GM19438 (cell line): ENCODE measurements at regions not wholly inside any gene's neighbourhood (a gene's known extent, or its start where the extent isn't known, plus 50 kb on each side); places are given as distances from the start of the nearest gene placed in this dataset.

Source experiments
- ATAC-seq: cut with Tn5 transposase; IDR thresholded peaks from one replicate; pipeline ENCODE4 v1.9.1; 2021; ENCODE audit warnings: low read depth; ENCODE audit not compliant: unreplicated experiment

GRCh38 chr10:6339891-6340290 is 137.2 kb downstream of the PFKFB3 start:
- ATAC-seq, result no peak

- no peak for ATAC-seq
These were observed 139.5 kb downstream of the PFKFB3 start for GRCh38 chr10:6342096-6342685.

GRCh38 chr10:6343305-6344010 is 140.7 kb downstream of the PFKFB3 start:
- no peak for ATAC-seq

DNA sequence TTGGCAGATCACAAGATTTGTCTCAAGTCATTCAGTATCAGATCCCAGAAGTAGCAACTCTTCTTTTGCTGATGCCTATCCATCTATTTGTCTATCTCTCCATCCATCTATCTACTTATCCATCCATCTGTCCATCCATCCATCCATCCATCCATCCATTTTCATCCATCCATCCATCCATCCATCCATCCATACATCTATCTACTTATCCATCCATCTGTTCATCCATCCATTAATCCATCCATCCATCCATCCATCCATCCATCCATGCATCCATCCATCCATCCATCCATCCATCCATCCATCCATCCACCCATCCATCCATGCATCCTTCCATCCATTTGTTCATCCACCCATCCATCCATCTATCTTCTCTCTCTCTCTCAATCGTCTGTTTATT is 142.7 kb downstream of the PFKFB3 start:
- ATAC-seq, result no peak

DNA sequence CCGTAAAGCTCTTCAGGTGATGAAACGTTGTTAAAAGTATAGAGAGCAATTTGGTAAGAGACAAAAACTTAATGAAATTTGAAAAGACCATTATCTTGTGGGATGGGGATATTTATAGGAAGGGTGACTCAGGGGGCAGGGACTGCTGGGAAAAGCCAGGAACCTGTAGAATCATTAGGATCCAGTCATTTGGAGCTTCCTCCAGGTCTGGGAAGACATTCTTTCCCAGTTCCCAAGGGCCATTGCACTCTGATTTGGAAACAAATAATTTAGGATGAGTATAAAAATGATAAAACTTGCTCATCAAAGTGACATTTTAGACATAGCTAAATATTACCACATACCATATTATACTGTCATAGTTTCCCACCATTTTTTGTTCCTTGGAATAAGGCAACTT is 143.9 kb downstream of the PFKFB3 start:
- no peak for ATAC-seq

DNA sequence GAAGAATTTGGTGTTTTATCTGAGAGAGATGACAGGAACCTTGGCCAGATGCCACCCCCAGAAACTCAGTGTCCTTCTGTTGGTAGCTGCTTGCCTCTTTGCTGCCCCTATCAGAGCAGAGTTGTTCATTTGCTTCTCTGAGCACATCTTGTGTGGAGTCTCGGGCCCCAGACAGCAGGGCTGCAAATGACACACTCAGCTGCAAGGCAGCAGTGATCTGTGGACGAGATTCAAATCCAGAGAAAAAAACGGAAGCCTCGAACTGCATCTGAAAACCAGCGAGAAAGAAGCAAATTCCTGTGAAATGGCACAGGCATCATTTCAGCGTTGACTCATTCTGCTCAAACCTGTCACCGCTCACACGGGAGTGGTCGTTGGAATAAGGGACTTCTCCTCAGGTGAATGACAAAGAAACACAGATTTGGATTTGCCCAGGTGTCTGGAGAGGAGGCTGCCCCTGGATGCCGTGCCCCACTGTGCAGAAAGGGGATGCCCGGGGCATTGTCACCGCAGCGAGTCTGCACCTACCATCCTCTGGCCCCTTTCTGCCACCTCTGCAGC is 144.7 kb downstream of the PFKFB3 start:
- peak; percentile 28 for ATAC-seq

GRCh38 chr10:6348096-6348874 is 145.6 kb downstream of the PFKFB3 start:
- peak; percentile 91 for ATAC-seq

GRCh38 chr10:6349846-6350535 is 147.3 kb downstream of the PFKFB3 start:
- ATAC-seq, result no peak

GRCh38 chr10:6350609-6351008 is 147.9 kb downstream of the PFKFB3 start:
- no peak for ATAC-seq

DNA sequence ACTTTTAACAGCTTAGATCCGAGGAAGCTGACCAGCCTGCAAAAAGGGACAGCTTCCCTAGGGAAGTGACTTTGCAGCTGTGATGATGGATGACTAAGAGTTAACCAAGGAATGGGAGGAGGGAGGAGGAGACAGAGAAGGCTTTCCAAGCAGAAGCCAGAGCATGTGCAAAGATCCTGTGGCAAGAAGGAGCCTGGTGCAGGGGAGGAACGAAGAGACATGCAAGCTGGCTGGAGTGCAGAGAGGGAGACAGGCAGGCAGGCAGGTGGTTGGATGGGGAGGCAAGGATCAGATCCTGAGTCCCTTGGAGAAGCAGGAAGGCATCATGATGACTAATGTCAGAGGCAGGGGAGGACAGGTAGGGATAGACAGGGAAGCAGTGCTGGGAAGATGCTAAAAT is 148.8 kb downstream of the PFKFB3 start:
- no peak for ATAC-seq

DNA sequence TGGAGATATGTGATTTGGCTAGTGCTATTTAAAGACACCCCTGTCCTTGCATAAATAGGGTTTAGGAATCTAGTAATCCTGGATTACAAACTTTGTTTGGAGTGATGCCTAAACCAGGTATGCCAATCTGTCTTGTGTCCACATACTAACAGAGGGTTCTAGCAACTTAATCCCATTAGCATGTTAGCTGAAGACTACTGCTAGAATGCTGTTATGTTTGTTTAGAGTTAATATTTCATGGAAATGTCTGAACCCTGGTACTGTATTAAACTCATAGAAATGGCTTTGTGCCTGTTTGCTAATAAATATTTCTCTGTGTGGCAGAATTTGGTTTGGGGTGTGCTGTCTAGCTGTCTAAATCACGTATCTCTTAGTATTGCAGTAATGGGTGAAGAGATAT is 150.8 kb downstream of the PFKFB3 start:
- ATAC-seq, result no peak

DNA sequence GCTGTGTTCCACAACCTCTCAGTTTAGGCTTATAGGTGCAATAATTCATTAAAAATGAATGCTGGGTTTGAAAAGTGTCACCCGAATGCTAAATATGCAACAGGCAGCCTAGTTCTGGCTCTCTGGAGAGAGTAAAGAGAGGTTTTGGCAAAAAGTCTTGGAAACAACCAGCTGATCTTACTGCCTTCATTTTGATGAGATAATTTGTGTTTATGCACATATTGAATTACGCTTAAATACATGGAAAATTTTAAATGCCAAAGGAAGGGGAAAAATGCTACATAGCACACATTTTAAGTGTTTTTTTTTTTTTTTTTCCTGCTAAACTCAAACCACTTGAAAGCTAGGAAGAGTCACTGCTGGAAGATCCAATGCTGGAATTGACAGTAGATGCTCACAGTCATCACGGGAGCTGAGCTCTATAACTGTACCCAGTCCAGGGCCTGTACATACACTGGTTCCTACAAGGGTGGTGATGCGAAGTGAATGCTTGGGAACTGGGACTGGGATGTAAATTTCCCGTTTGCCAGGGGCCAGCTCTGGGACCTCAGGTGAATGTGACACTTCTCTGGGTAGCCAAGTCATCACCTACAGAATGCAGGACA is 151.5 kb downstream of the PFKFB3 start:
- ATAC-seq, result no peak

- no peak for ATAC-seq
These were observed 153.6 kb downstream of the PFKFB3 start for GRCh38 chr10:6356280-6356793.

- ATAC-seq, result no peak
These were observed 159.1 kb downstream of the PFKFB3 start for GRCh38 chr10:6361869-6362268.

- ATAC-seq, result no peak
These were observed 160.1 kb downstream of the PFKFB3 start for GRCh38 chr10:6362879-6363278.

DNA sequence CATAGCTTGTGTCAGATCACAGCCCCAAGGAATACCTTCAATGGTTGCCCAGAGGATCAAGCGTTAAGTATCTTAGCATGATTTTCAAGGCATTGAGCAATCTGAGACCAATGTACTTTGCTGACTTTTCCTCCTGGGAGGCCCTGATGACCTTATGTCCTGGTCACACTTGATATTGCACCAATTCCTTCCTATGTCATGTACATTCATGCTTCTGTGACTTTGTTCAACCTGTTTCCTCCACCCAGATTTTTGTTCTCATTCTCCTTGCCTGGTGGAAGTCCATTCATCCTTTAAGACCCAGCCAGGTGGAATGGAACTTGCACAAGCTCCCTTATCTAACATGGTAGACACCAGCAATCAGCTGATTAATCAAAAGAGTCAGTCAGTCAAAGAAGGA is 160.8 kb downstream of the PFKFB3 start:
- ATAC-seq, result no peak

GRCh38 chr10:6364283-6364682 is 161.6 kb downstream of the PFKFB3 start:
- no peak for ATAC-seq

DNA sequence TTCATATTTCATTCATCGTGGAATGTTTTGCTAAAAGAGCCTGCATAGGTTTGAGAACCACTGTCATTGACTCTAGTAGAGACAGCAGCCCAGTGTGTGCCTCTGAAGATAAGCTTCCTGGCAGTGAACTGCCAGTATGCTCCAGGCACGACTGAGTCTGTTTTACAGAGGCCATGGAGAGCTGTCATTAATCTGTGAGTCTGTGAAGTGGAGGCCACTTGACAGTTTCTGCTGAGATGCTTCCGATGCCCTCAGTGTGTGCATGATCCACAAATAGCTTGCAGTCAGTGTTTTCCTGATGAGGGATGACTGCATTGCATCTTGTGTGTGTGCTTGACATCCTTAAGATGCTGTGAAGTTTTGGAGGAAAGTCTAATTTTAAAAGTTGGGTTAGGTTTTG is 162.2 kb downstream of the PFKFB3 start:
- ATAC-seq, result no peak

DNA sequence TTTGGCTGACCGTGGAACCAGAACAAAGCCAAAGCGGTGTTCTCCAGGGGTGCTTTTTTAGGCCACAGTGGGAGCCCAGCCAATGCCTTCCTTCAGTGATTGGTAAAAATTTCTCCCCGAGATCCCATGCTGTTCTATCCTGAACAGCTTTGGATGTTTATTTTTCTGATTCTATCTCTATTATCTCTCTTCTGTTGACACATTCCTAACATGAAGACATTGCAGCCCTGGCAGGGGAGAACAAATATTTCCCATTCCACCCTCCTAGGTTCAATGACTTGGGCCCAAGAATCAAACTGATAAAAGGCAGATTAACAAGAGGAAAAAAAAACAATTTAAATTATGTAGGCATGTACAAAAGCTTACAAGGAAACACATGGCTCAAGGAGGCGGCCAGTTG is 162.7 kb downstream of the PFKFB3 start:
- ATAC-seq, result no peak
